ENCODE measurements at regions not wholly inside any gene's neighbourhood (a gene's known extent, or its start where the extent isn't known, plus 50 kb on each side); places are given as distances from the start of the nearest gene placed in this dataset.

DNA sequence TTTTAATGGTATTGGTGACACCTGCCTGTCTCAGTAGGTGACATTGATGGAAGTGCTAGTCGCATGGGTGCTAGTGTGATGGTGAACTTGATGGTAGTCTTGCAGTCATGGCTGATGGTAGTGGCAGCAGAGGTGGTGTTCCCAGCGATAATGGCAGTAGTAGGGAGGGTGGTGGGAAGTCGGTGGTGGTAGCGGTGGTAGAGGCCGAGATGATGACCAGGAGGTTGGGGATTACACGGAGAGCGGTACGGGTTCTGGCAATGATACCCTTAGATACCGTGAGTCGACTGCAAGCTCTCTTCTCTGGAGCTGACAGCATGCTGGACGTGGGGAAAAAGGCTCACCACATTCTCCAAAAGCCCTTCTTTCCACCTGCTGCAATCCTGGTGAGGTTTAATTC lies 99.4 kb upstream of the SLC2A1 start:
- no peak for TF ChIP-seq CTCF (IDR thresholded peaks at IDR 0.05; ENCODE audit: low read depth, low read length)
- DNase-seq (ENCODE audit: extremely low read depth, low read depth) = no peak

- TF ChIP-seq CTCF (IDR thresholded peaks at IDR 0.05; ENCODE audit: low read depth, low read length) = no peak
- DNase-seq (ENCODE audit: extremely low read depth, low read depth) = no peak
Observed at GRCh38 chr1:43057567-43057966, 98.9 kb upstream of the SLC2A1 start.

DNA sequence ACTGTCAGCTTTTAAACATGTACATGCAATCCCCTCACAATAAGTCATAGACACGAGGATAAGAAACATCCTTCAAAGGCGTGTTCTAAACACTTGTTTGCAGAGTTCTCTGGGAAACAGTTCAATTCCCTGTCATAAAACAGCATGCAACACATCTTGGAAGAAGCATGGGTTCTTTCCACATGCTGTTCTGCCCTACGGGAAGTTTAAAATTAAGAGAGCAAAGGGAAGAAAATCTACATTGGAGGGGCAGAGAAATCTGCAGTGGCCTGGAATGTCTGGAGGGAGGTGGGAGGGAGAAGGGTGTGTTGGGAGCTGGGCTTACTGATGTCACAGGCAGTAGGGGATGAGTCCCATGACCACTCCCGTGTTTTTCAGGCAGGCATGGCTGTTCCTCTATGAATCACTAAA lies 98.3 kb upstream of the SLC2A1 start:
- TF ChIP-seq CTCF (IDR thresholded peaks at IDR 0.05; ENCODE audit: low read depth, low read length) = no peak
- no peak for DNase-seq (ENCODE audit: extremely low read depth, low read depth)

- no peak for TF ChIP-seq CTCF (IDR thresholded peaks at IDR 0.05; ENCODE audit: low read depth, low read length)
- DNase-seq (ENCODE audit: extremely low read depth, low read depth) = no peak
Observed at GRCh38 chr1:43056460-43056859, 97.8 kb upstream of the SLC2A1 start.

GRCh38 chr1:43054961-43055360 lies 96.3 kb upstream of the SLC2A1 start:
- no peak for DNase-seq (ENCODE audit: extremely low read depth, low read depth)
- no peak for TF ChIP-seq CTCF (IDR thresholded peaks at IDR 0.05; ENCODE audit: low read depth, low read length)

GRCh38 chr1:43052786-43053439 lies 94.2 kb upstream of the SLC2A1 start:
- TF ChIP-seq CTCF (IDR thresholded peaks at IDR 0.05; ENCODE audit: low read depth, low read length) = no peak
- no peak for DNase-seq (ENCODE audit: extremely low read depth, low read depth)

GRCh38 chr1:43052322-43052721 lies 93.7 kb upstream of the SLC2A1 start:
- TF ChIP-seq CTCF (IDR thresholded peaks at IDR 0.05; ENCODE audit: low read depth, low read length) = no peak
- DNase-seq (ENCODE audit: extremely low read depth, low read depth) = no peak

Data from AG09319 (cell line).